ENCODE measurements at regions not wholly inside any gene's neighbourhood (a gene's known extent, or its start where the extent isn't known, plus 50 kb on each side); places are given as distances from the start of the nearest gene placed in this dataset.
"Not testable (repeated sequence)": the region's sequence is repeated elsewhere in the genome, so short reads cannot be mapped to it uniquely, and the experiment has no call there.

DNA sequence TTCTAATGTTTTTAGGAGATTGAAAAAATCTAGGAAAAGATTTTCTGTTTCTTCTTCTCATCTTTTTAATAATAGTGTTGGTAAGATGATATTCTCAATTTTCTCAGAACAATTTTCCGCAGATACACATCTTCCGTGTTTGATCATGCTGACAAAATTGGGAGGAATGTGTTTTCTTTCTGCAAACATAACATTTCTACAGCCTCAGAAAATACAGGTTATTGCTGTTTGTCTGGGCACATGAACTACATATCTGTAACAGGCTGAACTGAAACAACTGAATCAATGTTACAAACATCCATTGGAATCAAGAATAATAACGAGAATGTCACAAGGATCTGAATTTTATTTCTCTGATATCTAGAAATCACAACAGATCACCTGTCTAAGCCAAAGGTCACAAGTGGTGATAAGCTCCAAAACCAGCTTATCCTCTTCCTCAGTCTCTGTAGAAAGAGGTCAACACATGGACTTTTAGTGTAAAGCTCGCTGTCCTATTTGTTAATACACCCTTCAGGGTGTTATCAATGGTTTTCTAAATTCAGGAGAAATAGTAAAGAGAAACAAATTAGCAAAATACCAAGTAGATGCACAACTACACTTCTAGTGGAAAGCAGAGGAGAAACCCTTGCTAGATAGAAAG, 197.3 kb upstream of the MARCKS start:
- DNase-seq = no peak

DNA sequence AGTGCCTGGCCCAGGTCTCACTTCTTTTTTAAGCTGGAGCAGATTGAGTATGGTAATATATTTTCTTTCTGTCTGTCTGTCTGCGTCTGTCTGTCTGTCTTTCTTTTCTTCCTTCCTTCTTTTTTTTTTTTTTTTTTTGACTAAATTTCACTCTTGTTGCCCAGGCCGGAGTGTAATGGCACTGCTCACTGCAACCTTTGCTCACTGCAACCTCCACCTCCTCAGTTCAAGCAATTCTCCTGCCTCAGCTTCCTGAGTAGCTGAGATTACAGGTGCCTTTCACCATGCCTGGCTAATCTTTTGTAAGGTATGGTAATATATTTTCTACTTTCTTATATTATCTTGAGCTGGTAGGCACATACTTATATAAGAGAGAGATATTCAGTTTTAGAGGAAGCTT, 196.3 kb upstream of the MARCKS start:
- no peak for DNase-seq

DNA sequence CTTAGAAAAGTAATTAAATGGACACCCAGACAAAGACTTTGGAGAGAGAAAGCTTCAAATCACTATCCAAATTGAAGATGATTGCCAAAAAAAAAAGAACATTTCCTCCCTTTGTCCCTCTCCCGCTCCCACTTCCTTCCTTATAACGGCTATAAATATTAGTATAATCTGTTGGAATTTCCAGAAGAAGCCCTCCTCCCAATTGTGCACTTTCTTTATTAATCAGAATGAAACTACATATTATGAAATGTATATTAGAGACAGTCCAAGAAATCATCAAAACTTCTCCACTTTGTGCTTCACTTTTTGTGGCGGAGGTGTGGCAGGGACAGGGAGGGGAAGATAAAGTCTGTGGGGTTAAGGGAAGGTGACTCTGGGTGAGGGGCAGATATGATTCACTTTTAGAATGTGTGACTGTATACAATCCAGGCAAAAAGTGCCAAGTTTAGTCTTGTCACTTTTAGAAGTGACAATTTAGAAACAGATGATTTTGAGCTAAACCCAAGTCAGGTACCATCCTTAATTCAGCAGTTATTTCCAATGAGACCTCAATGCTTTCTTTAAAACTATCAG, 195.0 kb upstream of the MARCKS start:
- DNase-seq = no peak

DNA sequence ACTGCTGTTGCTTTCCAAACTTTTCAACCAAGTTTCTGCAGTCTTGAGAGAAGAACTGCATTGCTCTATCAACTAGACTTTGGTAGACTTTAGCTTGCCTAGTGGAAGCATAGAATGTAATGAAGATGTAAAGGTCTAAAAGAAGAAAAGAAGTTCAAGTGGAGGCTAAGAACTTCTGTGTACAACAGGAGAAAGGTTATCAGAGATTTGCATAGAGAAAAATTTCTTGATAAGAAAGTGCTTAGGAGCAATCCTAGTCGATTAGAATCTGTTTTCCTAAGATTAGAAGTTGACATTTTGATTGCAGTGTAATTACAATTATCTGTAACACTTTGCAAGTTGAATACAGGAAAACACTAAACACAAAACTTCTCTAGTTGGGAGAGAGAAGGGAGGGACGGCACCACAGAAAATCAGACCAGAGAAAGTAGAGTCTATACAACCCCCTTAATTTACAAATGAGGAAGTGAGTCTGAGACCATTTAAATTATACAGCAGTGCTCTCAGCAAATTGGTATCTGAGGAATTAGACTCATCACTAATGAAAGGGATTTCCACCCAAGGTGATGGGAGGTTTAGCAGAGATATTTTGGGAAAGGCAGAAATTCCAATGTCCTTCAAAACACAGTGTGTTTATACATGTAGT, 194.3 kb upstream of the MARCKS start:
- DNase-seq = no peak

DNA sequence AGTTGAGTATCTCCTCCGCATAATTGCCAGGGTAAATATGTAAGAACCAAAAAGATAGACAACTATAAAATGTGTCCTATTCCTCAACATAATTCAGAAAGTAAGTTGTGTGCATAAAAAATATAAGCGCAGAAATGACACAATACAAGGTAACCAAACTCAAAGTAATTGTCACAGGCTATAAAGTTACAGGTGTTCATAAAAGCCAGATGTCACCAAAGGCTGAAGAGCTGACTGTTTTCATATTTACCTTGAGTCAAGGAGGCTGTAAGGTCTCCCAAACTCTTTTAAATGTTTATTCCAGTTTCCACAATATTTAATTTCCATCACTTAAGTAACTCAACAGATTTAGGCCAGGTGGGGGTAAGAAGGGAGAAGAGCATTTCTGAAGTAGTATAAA, 192.2 kb upstream of the MARCKS start:
- DNase-seq = no peak

DNA sequence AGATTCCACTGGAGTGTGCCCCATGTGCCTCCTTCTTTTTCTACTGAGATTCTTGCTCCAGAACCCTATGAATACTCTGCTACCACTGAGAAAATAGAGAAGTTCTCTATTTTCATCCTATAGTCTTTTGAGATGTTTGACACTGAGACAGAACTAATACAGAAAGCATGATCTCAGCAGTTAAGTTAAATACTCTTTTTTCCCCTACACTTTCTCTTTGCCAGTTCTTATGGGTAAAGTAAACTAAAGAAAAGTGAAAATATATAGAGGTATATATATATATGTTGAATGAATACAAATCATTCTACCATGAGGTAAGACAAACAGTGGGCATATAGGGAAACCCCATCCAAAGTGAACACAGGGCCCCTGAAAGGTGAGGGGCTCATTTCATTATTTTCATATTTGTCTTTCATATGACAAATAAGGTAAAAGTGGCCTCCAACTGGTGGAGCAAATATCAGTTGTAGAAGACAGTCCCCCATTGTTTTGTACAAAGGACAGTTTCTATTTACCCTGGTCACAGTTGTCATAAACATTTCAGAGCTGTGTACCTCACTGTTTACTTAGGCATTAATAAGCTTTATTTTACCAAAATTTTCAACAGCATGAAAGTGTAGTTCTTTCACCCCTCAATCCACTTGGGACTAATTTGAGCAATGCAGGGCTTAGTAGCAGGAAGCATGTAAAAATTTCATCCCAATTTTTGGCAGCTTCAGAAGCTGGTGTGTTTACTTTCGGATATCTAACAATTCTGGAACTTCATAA, 188.3 kb upstream of the MARCKS start:
- DNase-seq = no peak

DNA sequence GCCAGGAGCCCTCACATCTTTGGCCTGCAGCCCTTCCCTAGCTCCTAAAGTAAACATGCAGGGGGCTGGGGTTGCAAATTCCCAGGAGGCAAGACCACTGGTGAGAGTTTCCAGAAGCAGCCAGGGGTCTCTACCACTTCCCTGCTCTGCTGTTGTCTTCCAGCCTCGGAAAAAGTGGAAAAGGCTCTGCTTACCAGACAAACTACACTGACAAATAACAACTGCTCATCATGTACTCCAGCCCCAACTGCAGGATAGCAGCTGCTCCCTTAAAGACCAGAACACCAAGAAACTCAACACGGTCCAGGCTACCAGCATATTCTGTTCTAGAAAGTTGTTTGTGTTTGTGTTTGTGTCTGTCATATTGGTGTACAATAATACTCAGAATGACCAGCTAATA, 187.5 kb upstream of the MARCKS start:
- no peak for DNase-seq

DNA sequence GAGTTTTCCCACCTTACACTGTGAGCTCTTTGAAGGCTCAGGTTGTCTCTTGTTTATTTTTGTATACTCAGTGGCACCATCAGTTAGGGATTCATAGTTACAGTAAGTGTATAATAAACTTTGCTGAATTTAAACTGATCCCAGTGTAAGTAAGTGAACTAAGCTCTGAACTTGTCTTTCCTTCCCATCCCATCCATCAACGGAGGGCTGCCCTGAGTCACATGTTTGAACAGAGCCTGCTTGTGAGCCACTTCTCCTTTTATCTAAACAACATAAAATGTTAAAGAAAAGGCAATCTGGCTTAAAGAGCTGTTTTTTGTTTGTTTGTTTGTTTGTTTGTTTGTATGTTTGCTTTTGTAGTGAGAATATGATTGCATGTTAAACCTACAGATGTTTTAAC, 185.7 kb upstream of the MARCKS start:
- no peak for DNase-seq

DNA sequence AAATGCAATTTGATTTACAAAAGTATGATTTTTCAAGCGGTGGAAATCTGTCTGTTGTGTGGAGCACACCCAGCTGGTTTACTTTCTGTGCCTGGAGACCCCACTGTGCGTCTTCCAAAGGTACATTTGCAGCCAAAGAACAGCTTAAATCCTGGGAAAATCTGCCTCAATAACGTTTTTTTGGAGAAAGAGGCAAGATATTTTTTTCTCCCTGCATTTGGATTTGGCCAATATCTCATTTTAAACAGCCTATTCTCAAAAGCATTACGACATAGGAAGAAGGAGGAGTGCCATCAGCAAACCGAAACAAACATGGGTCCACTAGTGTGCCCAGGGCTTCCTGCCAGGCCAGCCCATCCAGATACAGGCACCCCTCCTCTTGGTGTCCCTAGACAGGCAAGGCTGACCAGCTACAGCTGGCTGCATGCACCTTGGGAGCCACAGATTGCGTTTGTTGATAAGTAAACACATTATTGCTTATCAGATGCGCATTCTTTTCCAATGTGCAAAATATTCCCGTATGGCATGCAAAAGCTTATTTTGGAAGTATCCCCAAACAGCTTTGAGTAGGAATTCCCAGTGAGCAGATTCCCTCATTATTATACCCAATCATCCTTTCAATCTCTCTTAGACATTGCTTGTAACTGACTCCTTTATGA, 184.5 kb upstream of the MARCKS start:
- no peak for DNase-seq

DNA sequence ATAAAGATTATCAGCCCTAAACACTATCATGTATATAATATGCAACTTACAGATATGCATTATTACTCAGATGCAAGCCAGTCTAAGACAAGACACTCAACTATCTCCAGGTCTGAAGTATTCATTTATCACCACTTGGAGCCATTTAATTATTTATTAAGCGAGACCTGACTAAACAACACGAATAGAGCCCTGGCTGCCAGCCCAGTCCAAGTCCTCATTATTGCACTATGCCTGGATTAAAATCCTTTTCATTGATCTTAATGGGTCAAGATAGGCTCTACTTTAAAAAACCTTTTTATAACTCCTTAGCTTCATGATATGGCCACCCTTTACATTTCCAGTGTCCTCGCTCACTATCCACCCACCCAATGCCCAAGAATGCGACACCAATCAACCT, 183.1 kb upstream of the MARCKS start:
- no peak for DNase-seq

DNA sequence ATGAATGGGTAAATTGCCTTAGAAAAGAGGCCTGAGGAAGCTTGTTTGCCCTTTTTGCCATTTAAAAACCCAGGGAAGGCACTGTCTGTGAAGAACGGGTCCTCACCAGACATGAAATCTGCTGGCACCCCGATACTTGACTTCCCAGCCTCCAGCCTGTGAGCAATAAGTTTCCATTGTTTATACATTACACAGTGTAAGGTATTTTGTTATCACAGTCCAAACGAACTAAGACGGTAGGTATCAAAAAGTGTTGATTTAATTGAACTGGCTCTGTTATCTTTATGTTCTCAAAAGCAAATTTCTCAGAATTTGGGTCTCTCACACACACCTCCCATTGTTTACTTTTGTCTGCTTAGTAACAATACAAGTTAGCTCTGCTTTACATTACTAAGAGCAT, 181.1 kb upstream of the MARCKS start:
- DNase-seq = no peak

DNA sequence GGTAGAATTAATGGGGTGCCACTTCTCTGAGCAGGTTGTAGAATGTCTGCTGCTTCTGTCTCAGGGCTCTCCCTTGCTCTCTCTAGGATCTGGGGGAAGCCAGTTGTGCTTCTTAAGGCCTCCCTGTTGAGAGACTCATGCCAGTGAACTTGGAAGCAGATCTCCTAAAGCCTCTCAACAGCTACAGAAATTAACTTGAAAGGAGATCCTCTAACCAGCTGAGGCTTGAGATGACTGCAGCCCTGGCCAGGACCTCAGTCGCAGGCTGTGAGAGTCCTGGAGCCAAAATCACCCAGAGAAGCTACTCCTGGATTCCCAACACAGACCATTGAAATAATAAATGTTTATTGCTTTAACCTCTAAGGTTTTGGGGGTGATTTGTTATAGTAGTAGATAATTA, 180.2 kb upstream of the MARCKS start:
- no peak for DNase-seq

DNA sequence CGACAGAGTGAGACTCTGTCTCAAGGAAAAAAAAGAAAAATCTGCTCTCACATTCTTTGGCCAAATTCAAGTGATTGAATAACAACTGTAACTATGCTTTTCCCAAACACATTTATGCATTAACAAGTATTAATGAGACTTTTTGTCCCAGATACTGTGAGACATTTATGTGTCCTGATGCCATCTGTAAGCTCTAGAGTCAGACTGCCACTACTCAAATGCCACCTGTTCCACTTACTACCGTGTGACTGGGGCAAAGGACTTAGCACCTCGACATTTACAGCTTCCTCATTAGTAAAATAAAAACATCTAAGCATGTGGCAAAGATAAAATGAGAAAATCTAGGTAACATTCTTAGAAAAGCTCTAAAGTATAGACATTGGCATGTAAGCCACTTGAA, 178.1 kb upstream of the MARCKS start:
- DNase-seq = no peak

DNA sequence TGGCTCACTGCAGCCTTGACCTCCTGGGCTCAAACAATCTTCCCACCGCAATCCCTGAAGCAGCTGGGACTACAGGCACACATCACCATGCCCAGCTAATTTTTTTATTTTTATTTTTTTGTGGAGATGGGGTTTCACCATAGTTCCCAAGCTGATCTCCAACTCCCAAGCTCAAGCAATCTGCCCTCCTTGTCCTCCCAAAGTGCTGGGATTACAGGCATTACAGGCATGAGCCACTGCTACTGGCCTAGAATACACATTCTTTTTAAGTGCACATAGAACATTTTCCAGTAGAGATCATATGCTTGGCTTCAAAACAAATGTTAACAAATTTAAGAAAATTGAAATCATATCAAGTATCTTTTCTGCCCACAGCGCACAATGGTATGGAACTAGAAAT, 176.8 kb upstream of the MARCKS start:
- DNase-seq = no peak

DNA sequence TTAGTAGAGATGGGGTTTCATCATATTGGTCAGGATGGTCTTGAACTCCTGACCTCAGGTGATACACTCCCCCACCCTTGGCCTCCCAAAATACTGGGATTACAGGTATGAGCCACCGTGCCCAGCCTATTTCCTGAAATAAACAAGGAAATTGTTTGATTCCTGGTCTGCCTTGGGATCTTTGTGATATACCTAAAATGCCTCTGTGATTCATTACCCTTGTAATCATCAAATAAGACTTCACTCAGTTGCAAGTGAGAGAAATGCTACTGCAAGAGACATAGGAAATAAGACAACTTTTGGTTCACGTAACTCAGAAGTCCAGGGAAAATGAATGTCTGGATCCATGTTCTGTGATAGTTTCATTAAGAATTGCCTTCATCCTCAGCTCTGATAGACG, 173.2 kb upstream of the MARCKS start:
- DNase-seq = no peak

DNA sequence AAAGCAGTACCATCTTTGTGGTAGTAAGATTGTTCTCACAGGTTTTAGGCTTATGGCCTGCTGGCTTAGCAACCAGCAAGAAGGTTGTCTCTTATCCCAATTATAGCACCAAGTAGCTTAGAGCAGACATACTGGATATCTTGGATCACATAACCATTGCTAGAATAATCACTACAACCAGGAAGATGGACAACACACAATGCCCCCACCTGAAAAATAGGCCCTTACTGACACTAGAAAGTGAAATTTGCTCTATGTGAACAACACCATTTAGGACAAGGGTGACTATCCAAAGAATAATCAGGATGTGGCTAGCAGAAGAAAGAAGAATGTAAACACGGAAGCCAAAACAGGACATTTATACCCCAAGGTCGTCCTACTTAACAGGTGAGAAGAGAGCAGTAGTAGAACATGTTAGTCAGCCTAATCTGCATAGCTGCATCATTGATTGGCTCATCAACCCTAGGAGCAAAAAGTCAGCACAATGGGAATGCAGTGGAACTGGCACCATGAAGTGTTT, 172.7 kb upstream of the MARCKS start:
- DNase-seq = no peak

DNA sequence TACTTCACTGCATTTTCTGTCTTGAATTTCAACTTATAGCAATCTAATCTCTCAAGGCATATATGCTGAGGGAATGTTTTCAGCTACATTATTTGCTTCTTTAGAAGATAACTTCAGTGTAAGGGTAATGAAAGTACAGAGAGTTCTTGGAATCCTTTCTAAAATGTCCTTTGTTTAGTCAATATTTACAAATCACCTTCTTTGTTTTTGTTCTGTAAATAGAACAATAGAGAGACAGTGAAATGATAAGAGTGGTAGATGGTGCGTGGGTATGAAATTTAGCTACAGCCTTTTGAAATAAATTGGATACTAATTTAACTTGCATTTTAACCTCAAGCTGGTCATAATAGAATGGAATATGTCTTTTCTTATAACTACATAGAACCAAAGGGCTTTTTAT, 171.1 kb upstream of the MARCKS start:
- DNase-seq = no peak

DNA sequence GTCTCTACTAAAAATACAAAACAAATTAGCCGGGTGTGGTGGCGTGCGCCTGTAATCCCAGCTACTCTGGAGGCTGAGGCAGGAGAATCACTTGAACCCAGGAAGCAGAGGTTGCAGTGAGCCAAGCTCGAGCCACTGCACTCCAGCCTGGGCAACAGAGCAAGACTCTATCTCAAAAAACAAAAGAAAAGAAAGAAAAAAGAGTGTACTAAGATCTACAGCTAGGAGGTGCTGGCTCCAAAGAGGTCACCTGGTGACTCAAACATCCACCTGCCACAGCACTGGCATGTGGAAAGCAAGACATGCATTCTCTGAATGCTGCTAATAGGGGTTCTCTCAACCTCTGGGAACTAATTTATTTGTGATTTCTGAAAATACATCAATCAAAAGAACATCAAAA, 167.5 kb upstream of the MARCKS start:
- DNase-seq = not testable (repeated sequence)

DNA sequence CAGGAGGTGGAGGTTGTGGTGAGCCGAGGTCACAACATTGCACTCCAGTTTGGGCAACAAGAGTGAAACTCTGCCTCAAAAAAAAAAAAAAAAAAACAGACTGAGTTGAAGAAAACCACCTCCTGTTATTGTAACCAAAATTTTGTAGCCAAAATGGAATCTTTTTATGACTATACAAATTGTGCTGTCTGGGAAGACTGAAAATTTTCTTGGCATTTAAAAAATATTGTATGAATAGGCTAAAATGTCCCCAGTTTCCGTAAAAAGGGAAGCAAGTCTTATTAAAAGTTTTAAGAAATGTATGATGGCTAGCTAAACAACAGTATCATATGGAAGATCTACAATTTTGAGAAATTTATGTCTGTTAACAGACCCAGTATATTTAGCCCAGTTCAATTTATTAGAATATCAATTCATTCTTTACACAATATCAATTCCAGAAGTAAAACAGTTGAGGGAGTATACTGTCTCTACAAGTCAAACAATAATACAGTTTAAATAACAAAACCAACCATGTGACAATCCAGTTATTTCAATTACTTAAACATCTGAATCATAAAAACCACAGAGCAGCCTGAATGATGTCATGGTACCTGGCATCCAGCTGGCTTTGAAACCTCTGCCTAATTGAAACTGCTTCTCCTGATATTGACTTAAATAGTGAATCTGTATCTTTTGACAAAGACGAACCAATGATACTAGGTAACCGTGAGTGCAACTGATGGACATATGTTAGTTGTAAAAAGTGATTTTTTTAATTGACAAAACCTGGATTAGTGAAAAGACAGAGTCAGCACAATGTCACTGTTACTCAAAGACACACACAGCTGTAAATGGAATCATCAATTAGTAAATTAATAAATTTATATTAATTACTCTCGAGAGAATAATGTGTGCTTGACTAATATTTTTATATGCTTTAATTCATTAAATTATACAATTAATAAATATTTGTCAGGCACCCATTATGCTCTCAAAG, 166.6 kb upstream of the MARCKS start:
- DNase-seq = no peak

DNA sequence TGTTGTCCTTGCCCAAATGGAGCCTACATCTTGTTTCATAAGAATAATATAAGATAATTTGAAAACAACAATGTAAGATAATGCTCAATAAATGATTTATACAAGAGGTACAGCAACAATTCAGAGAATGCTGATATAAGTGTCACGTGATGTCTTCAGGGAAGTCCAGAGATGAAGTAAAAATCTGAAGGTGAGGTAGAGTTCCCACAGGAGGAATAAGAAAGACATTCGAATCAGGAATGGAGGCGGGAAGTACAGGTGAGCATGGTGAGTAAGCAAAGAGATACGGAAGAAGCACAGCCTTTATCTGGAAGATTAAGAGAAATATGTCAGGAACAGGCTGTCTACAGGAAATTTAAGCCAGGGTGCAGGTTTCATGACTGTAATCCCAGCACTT, 165.9 kb upstream of the MARCKS start:
- DNase-seq = no peak

DNA sequence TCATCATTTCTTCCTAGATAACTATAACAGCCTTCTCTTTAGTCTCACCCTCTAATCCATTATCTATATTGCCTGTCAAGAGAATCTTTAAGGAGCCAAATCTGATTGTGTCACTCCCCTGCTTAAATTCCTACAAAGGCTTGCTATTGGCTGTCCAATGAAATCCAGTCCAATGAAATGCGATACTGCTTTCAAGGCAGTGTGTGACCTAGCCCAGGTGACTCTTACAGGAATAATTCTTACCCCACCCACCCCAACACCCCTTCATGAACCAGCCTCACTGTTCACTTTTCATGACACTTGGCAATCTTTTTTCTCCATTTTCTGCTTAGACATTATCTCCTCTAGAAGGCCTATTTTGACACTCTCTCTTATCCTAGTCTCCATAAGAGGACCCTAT, 163.3 kb upstream of the MARCKS start:
- DNase-seq = no peak
